ENCODE measurements at regions not wholly inside any gene's neighbourhood (a gene's known extent, or its start where the extent isn't known, plus 50 kb on each side); places are given as distances from the start of the nearest gene placed in this dataset.

DNA sequence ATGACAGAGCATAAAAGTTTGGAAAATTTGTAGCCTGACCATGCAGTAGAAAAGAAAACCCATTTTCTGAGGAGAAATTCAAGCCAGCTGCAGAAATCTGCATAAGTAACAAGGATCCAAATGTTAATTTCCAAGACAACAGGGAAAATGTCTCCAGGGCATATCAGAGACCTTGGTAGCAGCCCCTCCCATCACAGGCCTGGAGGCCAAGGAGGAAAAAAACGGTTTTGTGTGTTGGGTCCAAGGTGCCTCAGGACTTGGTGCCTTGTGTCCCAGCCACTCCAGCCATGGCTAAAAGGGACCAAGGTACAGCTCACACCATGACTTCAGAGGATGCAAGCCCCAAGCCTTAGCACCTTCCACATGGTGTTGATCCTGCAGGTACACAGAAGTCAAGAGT is 324.4 kb downstream of the ETAA1 start:
- no peak for TF ChIP-seq POLR2AphosphoS5 (IDR thresholded peaks at IDR 0.05)
- TF ChIP-seq, protein P1, sequence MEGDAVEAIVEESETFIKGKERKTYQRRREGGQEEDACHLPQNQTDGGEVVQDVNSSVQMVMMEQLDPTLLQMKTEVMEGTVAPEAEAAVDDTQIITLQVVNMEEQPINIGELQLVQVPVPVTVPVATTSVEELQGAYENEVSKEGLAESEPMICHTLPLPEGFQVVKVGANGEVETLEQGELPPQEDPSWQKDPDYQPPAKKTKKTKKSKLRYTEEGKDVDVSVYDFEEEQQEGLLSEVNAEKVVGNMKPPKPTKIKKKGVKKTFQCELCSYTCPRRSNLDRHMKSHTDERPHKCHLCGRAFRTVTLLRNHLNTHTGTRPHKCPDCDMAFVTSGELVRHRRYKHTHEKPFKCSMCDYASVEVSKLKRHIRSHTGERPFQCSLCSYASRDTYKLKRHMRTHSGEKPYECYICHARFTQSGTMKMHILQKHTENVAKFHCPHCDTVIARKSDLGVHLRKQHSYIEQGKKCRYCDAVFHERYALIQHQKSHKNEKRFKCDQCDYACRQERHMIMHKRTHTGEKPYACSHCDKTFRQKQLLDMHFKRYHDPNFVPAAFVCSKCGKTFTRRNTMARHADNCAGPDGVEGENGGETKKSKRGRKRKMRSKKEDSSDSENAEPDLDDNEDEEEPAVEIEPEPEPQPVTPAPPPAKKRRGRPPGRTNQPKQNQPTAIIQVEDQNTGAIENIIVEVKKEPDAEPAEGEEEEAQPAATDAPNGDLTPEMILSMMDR (IDR thresholded peaks at IDR 0.05; ENCODE audit: poor library complexity, severe bottlenecking): no peak
- TF ChIP-seq EZH2 (IDR thresholded peaks at IDR 0.05; ENCODE audit: borderline replicate concordance, insufficient read depth, low read length, poor library complexity, severe bottlenecking): no peak
- no peak for TF ChIP-seq SMC3 (conservative IDR thresholded peaks at IDR 0.05; ENCODE audit: poor library complexity)
- TF ChIP-seq RAD21 (conservative IDR thresholded peaks at IDR 0.05): no peak
- TF ChIP-seq TAF1 (IDR thresholded peaks at IDR 0.05; ENCODE audit: low read depth): no peak

Data from neural cell (in vitro differentiated cells).